B cell (primary cell): ENCODE measurements at regions not wholly inside any gene's neighbourhood (a gene's known extent, or its start where the extent isn't known, plus 50 kb on each side); places are given as distances from the start of the nearest gene placed in this dataset.

Source experiments
- ATAC-seq: fragments of 200-7000 bp; cut with Tn5 transposase; one replicate; pipeline ENCODE4 v1.10.0; 2021; ENCODE audit warnings: low read depth, mild to moderate bottlenecking, moderate number of reproducible peaks, moderate library complexity
- CTCF ChIA-PET: fragments of 350-600 bp; sonication (Branson Sonifier 250); formaldehyde crosslinking; loops from one replicate; lab custom pipeline; 2021; ENCODE audit warnings: antibody characterized with exemption, inconsistent platforms; lab: Charles Lee
- POLR2A ChIA-PET: fragments of 350-600 bp; sonication (Branson Sonifier 250); formaldehyde crosslinking; loops from one replicate; lab custom pipeline; 2021; ENCODE audit warnings: antibody characterized with exemption; lab: Charles Lee
- DNase-seq: peaks from one replicate; pipeline ENCODE4 v3.0.0; 2013
- H2AFZ ChIP-seq: 2 replicates; pipeline ENCODE4 v1.6.1; 2012; ENCODE audit warnings: mild to moderate bottlenecking, low read depth, low read length; ENCODE audit not compliant: insufficient read depth, poor library complexity, severe bottlenecking
- H3K27ac ChIP-seq, 2 donors: 1 replicate in 1 of 2; 2 replicates in 1 of 2; pipeline ENCODE4 v1.5.1; 2012 to 2013; ENCODE audit warnings: low read length in 2 of 2, mild to moderate bottlenecking in 2 of 2, moderate library complexity in 1 of 2
- H3K27me3 ChIP-seq, 4 experiments: fragments of 200-600 bp in 1 of 4; sonication (generic) in 1 of 4; replicated peaks in 1 of 4; 1 replicate in 2 of 4; 2 replicates in 2 of 4; pipeline versions ENCODE4 v1.6.1 to v1.7.0; 2013 to 2016; ENCODE audit warnings: low read length in 3 of 4, mild to moderate bottlenecking in 2 of 4, mixed read lengths in 1 of 4, moderate library complexity in 1 of 4; ENCODE audit not compliant: insufficient read depth in 4 of 4, control insufficient read depth in 3 of 4; ENCODE audit errors: control extremely low read depth in 1 of 4
- H3K36me3 ChIP-seq, 2 experiments: replicated peaks in 1 of 2; 1 replicate in 1 of 2; 2 replicates in 1 of 2; pipeline versions ENCODE4 v1.6.1 to v1.7.1; 2013; ENCODE audit warnings: low read length in 1 of 2; ENCODE audit not compliant: insufficient read depth in 2 of 2, control insufficient read depth in 1 of 2; ENCODE audit errors: control extremely low read depth in 1 of 2, extremely low read depth in 1 of 2
- H3K4me1 ChIP-seq, 2 donors: fragments of 200-600 bp in 1 of 2; sonication (generic) in 1 of 2; 1 replicate in 1 of 2; 2 replicates in 1 of 2; pipeline versions ENCODE4 v1.5.1 to v1.6.1; 2013 to 2017; ENCODE audit warnings: low read length in 2 of 2; ENCODE audit not compliant: control insufficient read depth in 2 of 2, insufficient read depth in 2 of 2
- H3K4me2 ChIP-seq: replicated peaks from 2 replicates; pipeline ENCODE3; 2012; ENCODE audit warnings: mild to moderate bottlenecking, low read depth, low read length; ENCODE audit not compliant: poor library complexity, severe bottlenecking
- H3K4me3 ChIP-seq, 5 experiments: fragments of 200-600 bp in 1 of 5; sonication (generic) in 1 of 5; 1 replicate in 3 of 5; 2 replicates in 2 of 5; pipeline versions ENCODE4 v1.5.1 to v1.7.0; 2011 to 2016; ENCODE audit warnings: low read length in 4 of 5, mild to moderate bottlenecking in 4 of 5, low read depth in 2 of 5, control low read depth in 1 of 5, moderate library complexity in 1 of 5; ENCODE audit not compliant: insufficient read depth in 1 of 5; ENCODE audit errors: control extremely low read depth in 1 of 5, extremely low read depth in 1 of 5
- H3K79me2 ChIP-seq: fragments of 200-600 bp; sonication (generic); one replicate; pipeline ENCODE4 v1.6.0; 2016; ENCODE audit warnings: low read length; ENCODE audit not compliant: control insufficient read depth, insufficient read depth
- H3K9ac ChIP-seq: fragments of 200-600 bp; sonication (generic); 2 replicates; pipeline ENCODE4 v1.6.1; 2017; ENCODE audit warnings: mild to moderate bottlenecking, low read length, moderate library complexity
- H3K9me3 ChIP-seq, 3 donors: one replicate each; pipeline versions ENCODE4 v1.6.1 to v1.7.1; 2013; ENCODE audit warnings: low read length in 2 of 3; ENCODE audit not compliant: control insufficient read depth in 2 of 3, insufficient read depth in 1 of 3; ENCODE audit errors: control extremely low read depth in 1 of 3
- H4K20me1 ChIP-seq: 2 replicates; pipeline ENCODE4 v1.6.0; 2012; ENCODE audit warnings: mild to moderate bottlenecking, low read length; ENCODE audit not compliant: insufficient read depth, control insufficient read depth, poor library complexity, severe bottlenecking
- H3K27ac Mint-ChIP-seq: one replicate; pipeline ENCODE4 v1.8.0; 2021; ENCODE audit warnings: mixed read lengths
- H3K27me3 Mint-ChIP-seq: one replicate; pipeline ENCODE4 v1.8.0; 2021; ENCODE audit warnings: mixed read lengths
- H3K4me1 Mint-ChIP-seq: one replicate; pipeline ENCODE4 v1.8.0; 2021; ENCODE audit warnings: mixed read lengths
- H3K4me3 Mint-ChIP-seq: one replicate; pipeline ENCODE4 v1.8.0; 2021; ENCODE audit warnings: mixed read lengths
- H3K9me3 Mint-ChIP-seq: one replicate; pipeline ENCODE4 v1.8.0; 2022; ENCODE audit warnings: mixed read lengths; ENCODE audit not compliant: insufficient read depth
- CTCF ChIP-seq: fragments of 200-600 bp; IDR thresholded peaks from one replicate; pipeline ENCODE4 v1.8.0; 2022; ENCODE audit warnings: antibody characterized with exemption, mild to moderate bottlenecking
- EZH2 ChIP-seq: IDR thresholded peaks from 2 replicates; pipeline ENCODE4 v1.6.1; 2012; ENCODE audit warnings: borderline replicate concordance, low read depth, mild to moderate bottlenecking, moderate library complexity, low read length; ENCODE audit not compliant: insufficient read depth, poor library complexity, severe bottlenecking
- WGBS: methylation state at CpG from one replicate; pipeline ENCODE4 v1.1.5; 2013; ENCODE audit warnings: missing lambda C conversion rate; ENCODE audit not compliant: insufficient coverage; 5-methylcytosine and 5-hydroxymethylcytosine counted together
- intact Hi-C: fragments of 100-400 bp; cut with micrococcal nuclease; formaldehyde crosslinking; loops from one replicate; pipeline ENCODE4 v1.10.0; 2022

GRCh38 chr2:129810521-129810920, 168.9 kb upstream of the RAB6C start:
- TF ChIP-seq CTCF: no peak
- TF ChIP-seq EZH2: no peak
- intact Hi-C loops: no loop called here
- peaks cover 8% of the 10 kb centered on the region for H3K27me3 Mint-ChIP-seq
- Histone ChIP-seq H3K79me2 (no peaks in the 10 kb centered on the region), H3K4me3 (no peak overlapping the region), H3K9ac (no peak overlapping the region), H3K36me3 (no peaks in the 10 kb centered on the region), H3K27me3 (peaks cover 0 to 5% (median 0%) of the 10 kb centered on the region in 4 experiments), H4K20me1 (no peaks in the 10 kb centered on the region), H3K4me1 (peaks cover 4 to 16% of the 10 kb centered on the region in 2 donors), H3K4me2 (no peak overlapping the region), H2AFZ (no peak overlapping the region), H3K27ac (no peak overlapping the region), H3K9me3 (peaks cover 0 to 4% (median 0%) of the 10 kb centered on the region in 3 donors)
- no peak overlapping the region for H3K4me3 Mint-ChIP-seq
- WGBS: 100% methylated on average over 1 of the region's 3 CpGs
- DNase-seq (no peak), ATAC-seq (no peak)
- POLR2A ChIA-PET: no interaction called here
- H3K4me1 Mint-ChIP-seq: peaks cover 14% of the 10 kb centered on the region
- CTCF ChIA-PET: no interaction called here
- peaks cover 3% of the 10 kb centered on the region for H3K9me3 Mint-ChIP-seq
- no peak overlapping the region for H3K27ac Mint-ChIP-seq

- peaks cover 0 to 5% (median 0%) of the 10 kb centered on the region in 4 experiments for H3K27me3 ChIP-seq
- POLR2A ChIA-PET: no interaction called here
- intact Hi-C loops: no loop called here
- H3K27ac Mint-ChIP-seq: no peak overlapping the region
- 0% methylated on average over 3 of the region's 4 CpGs for WGBS
- no peaks in the 10 kb centered on the region for H3K36me3 ChIP-seq
- ATAC-seq (peak; percentile 24), DNase-seq (peak; percentile 41)
- peaks cover 0 to 8% (median 0%) of the 10 kb centered on the region in 3 donors for H3K9me3 ChIP-seq
- H3K27ac ChIP-seq: no peak overlapping the region
- peaks cover 4 to 16% of the 10 kb centered on the region in 2 donors for H3K4me1 ChIP-seq
- no peaks in the 10 kb centered on the region for H4K20me1 ChIP-seq
- peaks cover 6% of the 10 kb centered on the region for H3K9me3 Mint-ChIP-seq
- CTCF ChIA-PET: no interaction called here
- H2AFZ ChIP-seq: peak overlapping the region; percentile 32
- H3K4me1 Mint-ChIP-seq: peaks cover 14% of the 10 kb centered on the region
- H3K9ac ChIP-seq: no peak overlapping the region
- peaks cover 13% of the 10 kb centered on the region for H3K27me3 Mint-ChIP-seq
- H3K4me3 ChIP-seq: no peak overlapping the region
- H3K79me2 ChIP-seq: no peaks in the 10 kb centered on the region
- no peak for TF ChIP-seq EZH2
- no peak for TF ChIP-seq CTCF
- no peak overlapping the region for H3K4me3 Mint-ChIP-seq
- H3K4me2 ChIP-seq: peak overlapping the region; percentile 32
Observed at GRCh38 chr2:129812071-129812470, 167.4 kb upstream of the RAB6C start.
